RWPE2 (cell line): ENCODE measurements at regions not wholly inside any gene's neighbourhood (a gene's known extent, or its start where the extent isn't known, plus 50 kb on each side); places are given as distances from the start of the nearest gene placed in this dataset.

ENCODE experiments used
- ATAC-seq: fragments of 200-7000 bp; cut with Tn5 transposase; 3 replicates; pipeline ENCODE4 v1.9.1; 2021; ENCODE audit warnings: low read depth
- DNase-seq: peaks from one replicate; pipeline ENCODE4 v3.0.0-alpha.2; 2020; ENCODE audit warnings: low spot score
- H3K27ac ChIP-seq: fragments of 450-650 bp; 2 replicates; pipeline ENCODE4 v1.5.1; 2017; ENCODE audit warnings: mild to moderate bottlenecking; ENCODE audit not compliant: poor library complexity, severe bottlenecking
- H3K27me3 ChIP-seq: fragments of 250-450 bp; sonication (Bioruptor Pico); 2 replicates; pipeline ENCODE4 v1.5.1; 2021; ENCODE audit warnings: mild to moderate bottlenecking, moderate library complexity; ENCODE audit not compliant: insufficient read depth, poor library complexity, severe bottlenecking
- H3K36me3 ChIP-seq: fragments of 250-450 bp; sonication (Bioruptor Pico); 2 replicates; pipeline ENCODE4 v1.5.1; 2020; ENCODE audit warnings: low read depth, mild to moderate bottlenecking, moderate library complexity
- H3K4me1 ChIP-seq: fragments of 250-450 bp; sonication (Bioruptor Pico); 2 replicates; pipeline ENCODE4 v1.5.1; 2021; ENCODE audit warnings: mild to moderate bottlenecking, moderate library complexity; ENCODE audit not compliant: insufficient read depth, poor library complexity, severe bottlenecking
- H3K4me3 ChIP-seq: fragments of 250-450 bp; sonication (Bioruptor Pico); 2 replicates; pipeline ENCODE4 v1.5.1; 2021; ENCODE audit warnings: mild to moderate bottlenecking, moderate library complexity; ENCODE audit not compliant: severe bottlenecking
- H3K9me3 ChIP-seq: fragments of 250-450 bp; sonication (Bioruptor Pico); 2 replicates; pipeline ENCODE4 v1.5.1; 2021; ENCODE audit warnings: mild to moderate bottlenecking, moderate library complexity; ENCODE audit not compliant: severe bottlenecking
- CTCF ChIP-seq: fragments of 450-650 bp; IDR thresholded peaks from one replicate; pipeline ENCODE4 v1.5.1; 2017; ENCODE audit warnings: mild to moderate bottlenecking, moderate library complexity; ENCODE audit not compliant: poor library complexity, severe bottlenecking

- no peaks in the 10 kb centered on the region for H3K27me3 ChIP-seq
- DNase-seq (no peak), ATAC-seq (peak; percentile 44; the same call in 2 of the 3 replicates)
- H3K27ac ChIP-seq: no peak overlapping the region
- H3K4me1 ChIP-seq: no peaks in the 10 kb centered on the region
- TF ChIP-seq CTCF: no peak
- no peaks in the 10 kb centered on the region for H3K36me3 ChIP-seq
- H3K9me3 ChIP-seq: no peaks in the 10 kb centered on the region
- no peak overlapping the region for H3K4me3 ChIP-seq
These were observed 110.1 kb downstream of the FOXD2 start for GRCh38 chr1:47547753-47548573.

- DNase-seq: no peak
- no peak for TF ChIP-seq CTCF
- Histone ChIP-seq H3K36me3 (no peaks in the 10 kb centered on the region), H3K9me3 (no peaks in the 10 kb centered on the region), H3K4me3 (no peak overlapping the region), H3K4me1 (no peaks in the 10 kb centered on the region), H3K27ac (no peak overlapping the region), H3K27me3 (no peaks in the 10 kb centered on the region)
- no peak for ATAC-seq
These were observed 110.8 kb downstream of the FOXD2 start for GRCh38 chr1:47548637-47549036.

GRCh38 chr1:47549532-47549931 lies 111.7 kb downstream of the FOXD2 start:
- no peak for ATAC-seq
- Histone ChIP-seq H3K27ac (no peak overlapping the region), H3K4me3 (no peak overlapping the region), H3K27me3 (no peaks in the 10 kb centered on the region), H3K4me1 (no peaks in the 10 kb centered on the region), H3K36me3 (no peaks in the 10 kb centered on the region), H3K9me3 (no peaks in the 10 kb centered on the region)
- no peak for TF ChIP-seq CTCF
- DNase-seq: no peak

GRCh38 chr1:47550929-47551328 lies 113.1 kb downstream of the FOXD2 start:
- ATAC-seq: no peak

More at GRCh38 chr1:47550929-47551328, 113.1 kb downstream of the FOXD2 start:
- Histone ChIP-seq H3K9me3 (no peaks in the 10 kb centered on the region), H3K36me3 (no peaks in the 10 kb centered on the region), H3K27ac (no peak overlapping the region), H3K27me3 (no peaks in the 10 kb centered on the region), H3K4me1 (no peaks in the 10 kb centered on the region), H3K4me3 (no peak overlapping the region)
- no peak for TF ChIP-seq CTCF
- no peak for DNase-seq
